Panc1 (cell line): ENCODE measurements at regions not wholly inside any gene's neighbourhood (a gene's known extent, or its start where the extent isn't known, plus 50 kb on each side); places are given as distances from the start of the nearest gene placed in this dataset.

Experiments
- ATAC-seq: fragments of 200-7000 bp; cut with Tn5 transposase; 2 replicates; pipeline ENCODE4 v1.9.1; 2020; ENCODE audit warnings: mild to moderate bottlenecking, moderate library complexity
- BruUV-seq: library from RNA; stranded (reverse); fragments of 400-500 nt; replicated peaks from 2 replicates; lab custom pipeline; 2021; lab: Mats Ljungman, UMichigan
- CTCF ChIA-PET: fragments of 300-600 bp; sonication (Branson Sonifier 250); formaldehyde crosslinking; loops from one replicate; lab custom pipeline; 2022; ENCODE audit warnings: antibody characterized with exemption; lab: Charles Lee
- POLR2A ChIA-PET: fragments of 300-600 bp; sonication (Branson Sonifier 250); formaldehyde crosslinking; loops from one replicate; lab custom pipeline; 2022; ENCODE audit warnings: antibody characterized with exemption; lab: Charles Lee
- DNase-seq: peaks from one replicate; pipeline ENCODE4 v3.0.0-alpha.2; 2010; ENCODE audit warnings: low read depth, low spot score
- H3K27ac ChIP-seq: 2 replicates; pipeline ENCODE4 v1.5.1; 2011; ENCODE audit warnings: mild to moderate bottlenecking, low read length, inconsistent platforms
- H3K27me3 ChIP-seq: fragments of 200-500 bp; sonication (Bioruptor generic); 2 replicates; pipeline ENCODE4 v1.6.0; 2014; ENCODE audit warnings: low read length, inconsistent platforms; ENCODE audit not compliant: control insufficient read depth, insufficient read depth
- H3K36me3 ChIP-seq: fragments of 200-500 bp; sonication (Bioruptor generic); 2 replicates; pipeline ENCODE4 v1.5.1; 2014; ENCODE audit warnings: inconsistent platforms, mild to moderate bottlenecking, low read length, moderate library complexity; ENCODE audit not compliant: control insufficient read depth, insufficient read depth
- H3K4me1 ChIP-seq: 2 replicates; pipeline ENCODE4 v1.5.1; 2011; ENCODE audit warnings: inconsistent platforms, mild to moderate bottlenecking, low read length, moderate library complexity; ENCODE audit not compliant: control insufficient read depth, insufficient read depth
- H3K4me3 ChIP-seq, 2 experiments: 2 replicates each; pipeline ENCODE4 v1.5.1; 2011 to 2012; ENCODE audit warnings: low read depth in 2 of 2, low read length in 2 of 2, mild to moderate bottlenecking in 2 of 2, inconsistent platforms in 1 of 2, moderate library complexity in 1 of 2
- H3K9me3 ChIP-seq: fragments of 200-500 bp; sonication (Bioruptor generic); 2 replicates; pipeline ENCODE4 v1.5.1; 2014; ENCODE audit warnings: low read depth, mild to moderate bottlenecking, inconsistent platforms, low read length, moderate library complexity; ENCODE audit not compliant: control insufficient read depth, insufficient read depth
- POLR2AphosphoS5 ChIP-seq: IDR thresholded peaks from 2 replicates; pipeline ENCODE4 v1.6.1; 2012; ENCODE audit warnings: mild to moderate bottlenecking, low read depth, low read length, moderate library complexity
- SIN3A ChIP-seq: IDR thresholded peaks from 2 replicates; pipeline ENCODE4 v1.6.1; 2012; ENCODE audit warnings: low read depth, mild to moderate bottlenecking, low read length, moderate library complexity, borderline replicate concordance; ENCODE audit not compliant: insufficient read depth
- TCF7L2 ChIP-seq: IDR thresholded peaks from 2 replicates; pipeline ENCODE4 v1.6.1; 2011; ENCODE audit warnings: mild to moderate bottlenecking, low read depth, low read length, inconsistent platforms
- in situ Hi-C: cut with HindIII; loops from 2 replicates; pipeline ENCODE4 v1.10.0; 2016; ENCODE audit warnings: low sequenced_read_pairs, low pct_unique_long_range_greater_than_20kb
- intact Hi-C: fragments of 100-400 bp; cut with micrococcal nuclease; formaldehyde crosslinking; loops from one replicate; pipeline ENCODE4 v1.10.0; 2022; ENCODE audit not compliant: unreplicated experiment
- TF ChIP-seq, protein P1 (sequence below), 2 experiments: IDR thresholded peaks; 2 replicates each; pipeline ENCODE4 v1.6.1; 2011 to 2012; ENCODE audit warnings: low read depth in 2 of 2, control low read depth in 1 of 2, low read length in 1 of 2, mild to moderate bottlenecking in 1 of 2, moderate library complexity in 1 of 2; ENCODE audit not compliant: insufficient read depth in 1 of 2
- TF ChIP-seq, protein P2 (sequence below): fragments of 450-650 bp; IDR thresholded peaks from 2 replicates; pipeline ENCODE4 v1.5.1; 2017; ENCODE audit warnings: mild to moderate bottlenecking

DNA sequence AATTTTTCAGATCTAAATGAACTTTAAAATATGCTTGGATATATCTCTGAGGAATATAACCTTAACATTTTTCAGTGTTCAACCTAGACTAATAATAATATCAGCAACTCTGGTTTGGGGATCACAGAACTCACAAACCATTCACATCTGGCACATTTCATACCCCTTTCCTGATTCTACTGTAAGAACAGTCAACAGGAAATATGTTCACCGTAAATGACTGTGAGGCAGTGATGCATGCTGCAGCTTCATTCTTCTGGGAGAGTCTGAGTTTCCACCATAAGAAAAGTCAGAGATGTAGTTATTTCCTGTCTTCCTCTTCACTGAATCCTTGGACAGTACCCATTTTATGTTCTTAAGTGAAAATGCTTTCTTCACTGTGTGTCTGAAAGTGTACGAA lies 134.2 kb upstream of the IFNGR1 start:
- no TSS peak for BruUV-seq
- in situ Hi-C loops (no loop called here), intact Hi-C loops (no loop called here)
- Histone ChIP-seq H3K36me3 (no peaks in the 10 kb centered on the region), H3K4me3 (no peak overlapping the region), H3K27me3 (peaks cover 2% of the 10 kb centered on the region; the same call in 1 of the 2 replicates), H3K27ac (no peak overlapping the region), H3K9me3 (no peaks in the 10 kb centered on the region), H3K4me1 (no peaks in the 10 kb centered on the region)
- no peak for ATAC-seq
- no peak for DNase-seq
- TF ChIP-seq SIN3A (no peak), TCF7L2 (no peak), POLR2AphosphoS5 (no peak)
- TF ChIP-seq, protein P1, sequence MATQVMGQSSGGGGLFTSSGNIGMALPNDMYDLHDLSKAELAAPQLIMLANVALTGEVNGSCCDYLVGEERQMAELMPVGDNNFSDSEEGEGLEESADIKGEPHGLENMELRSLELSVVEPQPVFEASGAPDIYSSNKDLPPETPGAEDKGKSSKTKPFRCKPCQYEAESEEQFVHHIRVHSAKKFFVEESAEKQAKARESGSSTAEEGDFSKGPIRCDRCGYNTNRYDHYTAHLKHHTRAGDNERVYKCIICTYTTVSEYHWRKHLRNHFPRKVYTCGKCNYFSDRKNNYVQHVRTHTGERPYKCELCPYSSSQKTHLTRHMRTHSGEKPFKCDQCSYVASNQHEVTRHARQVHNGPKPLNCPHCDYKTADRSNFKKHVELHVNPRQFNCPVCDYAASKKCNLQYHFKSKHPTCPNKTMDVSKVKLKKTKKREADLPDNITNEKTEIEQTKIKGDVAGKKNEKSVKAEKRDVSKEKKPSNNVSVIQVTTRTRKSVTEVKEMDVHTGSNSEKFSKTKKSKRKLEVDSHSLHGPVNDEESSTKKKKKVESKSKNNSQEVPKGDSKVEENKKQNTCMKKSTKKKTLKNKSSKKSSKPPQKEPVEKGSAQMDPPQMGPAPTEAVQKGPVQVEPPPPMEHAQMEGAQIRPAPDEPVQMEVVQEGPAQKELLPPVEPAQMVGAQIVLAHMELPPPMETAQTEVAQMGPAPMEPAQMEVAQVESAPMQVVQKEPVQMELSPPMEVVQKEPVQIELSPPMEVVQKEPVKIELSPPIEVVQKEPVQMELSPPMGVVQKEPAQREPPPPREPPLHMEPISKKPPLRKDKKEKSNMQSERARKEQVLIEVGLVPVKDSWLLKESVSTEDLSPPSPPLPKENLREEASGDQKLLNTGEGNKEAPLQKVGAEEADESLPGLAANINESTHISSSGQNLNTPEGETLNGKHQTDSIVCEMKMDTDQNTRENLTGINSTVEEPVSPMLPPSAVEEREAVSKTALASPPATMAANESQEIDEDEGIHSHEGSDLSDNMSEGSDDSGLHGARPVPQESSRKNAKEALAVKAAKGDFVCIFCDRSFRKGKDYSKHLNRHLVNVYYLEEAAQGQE (IDR thresholded peaks at IDR 0.05; ENCODE audit: insufficient read depth in 1 of 2, low read depth in 2 of 2, low read length in 1 of 2) = no peak
- TF ChIP-seq, protein P2, sequence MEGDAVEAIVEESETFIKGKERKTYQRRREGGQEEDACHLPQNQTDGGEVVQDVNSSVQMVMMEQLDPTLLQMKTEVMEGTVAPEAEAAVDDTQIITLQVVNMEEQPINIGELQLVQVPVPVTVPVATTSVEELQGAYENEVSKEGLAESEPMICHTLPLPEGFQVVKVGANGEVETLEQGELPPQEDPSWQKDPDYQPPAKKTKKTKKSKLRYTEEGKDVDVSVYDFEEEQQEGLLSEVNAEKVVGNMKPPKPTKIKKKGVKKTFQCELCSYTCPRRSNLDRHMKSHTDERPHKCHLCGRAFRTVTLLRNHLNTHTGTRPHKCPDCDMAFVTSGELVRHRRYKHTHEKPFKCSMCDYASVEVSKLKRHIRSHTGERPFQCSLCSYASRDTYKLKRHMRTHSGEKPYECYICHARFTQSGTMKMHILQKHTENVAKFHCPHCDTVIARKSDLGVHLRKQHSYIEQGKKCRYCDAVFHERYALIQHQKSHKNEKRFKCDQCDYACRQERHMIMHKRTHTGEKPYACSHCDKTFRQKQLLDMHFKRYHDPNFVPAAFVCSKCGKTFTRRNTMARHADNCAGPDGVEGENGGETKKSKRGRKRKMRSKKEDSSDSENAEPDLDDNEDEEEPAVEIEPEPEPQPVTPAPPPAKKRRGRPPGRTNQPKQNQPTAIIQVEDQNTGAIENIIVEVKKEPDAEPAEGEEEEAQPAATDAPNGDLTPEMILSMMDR = no peak
- ChIA-PET CTCF (no interaction called here), POLR2A (interaction anchor here (0.6 kb wide), 1 partner anchor 332 kb away, joined by 5 read pairs; no protein-coding TSS in a partner anchor)

DNA sequence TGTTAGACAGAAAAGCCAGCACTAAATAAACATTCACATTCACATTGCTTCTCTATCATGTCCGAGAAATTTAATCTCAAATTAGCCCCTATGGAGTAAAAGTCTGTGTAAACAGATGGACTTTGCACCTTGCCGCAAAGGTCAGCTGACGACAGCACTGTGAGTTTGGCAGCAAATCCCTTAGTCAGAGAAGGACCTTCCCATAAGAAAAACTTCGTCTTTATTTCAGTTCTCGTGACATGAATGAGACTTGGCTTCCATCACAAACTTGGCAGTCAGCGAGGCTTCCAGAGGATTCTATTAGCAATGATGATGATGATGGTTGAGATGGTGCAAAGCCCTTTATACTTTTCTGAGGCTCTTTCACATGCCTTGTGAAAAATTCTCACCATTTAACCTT lies 133.7 kb upstream of the IFNGR1 start:
- DNase-seq = no peak
- intact Hi-C loops = no loop called here

More for the DNA sequence above, 133.7 kb upstream of the IFNGR1 start:
- no peak for ATAC-seq
- TF ChIP-seq, protein P2 = no peak
- TF ChIP-seq SIN3A (no peak), TCF7L2 (no peak), POLR2AphosphoS5 (no peak)
- TF ChIP-seq, protein P1 (IDR thresholded peaks at IDR 0.05; ENCODE audit: insufficient read depth in 1 of 2, low read depth in 2 of 2, low read length in 1 of 2) = no peak
- BruUV-seq = no TSS peak
- H3K27me3 ChIP-seq = peaks cover 2% of the 10 kb centered on the region; the same call in 1 of the 2 replicates
- in situ Hi-C loops = no loop called here
- H3K9me3 ChIP-seq = no peaks in the 10 kb centered on the region
- no peak overlapping the region for H3K4me3 ChIP-seq
- H3K27ac ChIP-seq = no peak overlapping the region
- POLR2A ChIA-PET = no interaction called here
- no peaks in the 10 kb centered on the region for H3K4me1 ChIP-seq
- H3K36me3 ChIP-seq = no peaks in the 10 kb centered on the region
- CTCF ChIA-PET = no interaction called here
